ENCODE measurements at regions not wholly inside any gene's neighbourhood (a gene's known extent, or its start where the extent isn't known, plus 50 kb on each side); places are given as distances from the start of the nearest gene placed in this dataset.

GRCh38 chr7:40969641-40970040 is 733.2 kb downstream of the INHBA start:
- no peak for TF ChIP-seq CTCF (IDR thresholded peaks at IDR 0.05)
- no peak for TF ChIP-seq POLR2A (IDR thresholded peaks at IDR 0.05)
